WTC11 (cell line): ENCODE measurements at regions not wholly inside any gene's neighbourhood (a gene's known extent, or its start where the extent isn't known, plus 50 kb on each side); places are given as distances from the start of the nearest gene placed in this dataset.

Experiments used
- ELF4 ChIP-seq: sonication (generic); formaldehyde crosslinking; IDR thresholded peaks from 2 replicates; pipeline ENCODE4 v1.8.1; 2022; ENCODE audit warnings: low read depth, mild to moderate bottlenecking, moderate library complexity, missing genetic modification reagents
- FOXJ3 ChIP-seq: sonication (generic); formaldehyde crosslinking; IDR thresholded peaks from 2 replicates; pipeline ENCODE4 v1.9.0; 2021; ENCODE audit warnings: missing genetic modification reagents, mild to moderate bottlenecking, borderline replicate concordance
- GRHL2 ChIP-seq: fragments of 250-450 bp; sonication (Bioruptor Pico); IDR thresholded peaks from 2 replicates; pipeline ENCODE4 v1.8.0; 2022; ENCODE audit warnings: mild to moderate bottlenecking, moderate library complexity; ENCODE audit not compliant: insufficient replicate concordance, severe bottlenecking
- MLX ChIP-seq: sonication (generic); formaldehyde crosslinking; IDR thresholded peaks from 2 replicates; pipeline ENCODE4 v1.8.1; 2023; ENCODE audit warnings: mild to moderate bottlenecking, missing genetic modification reagents, moderate library complexity
- PREB ChIP-seq: sonication (generic); formaldehyde crosslinking; IDR thresholded peaks from 2 replicates; pipeline ENCODE4 v1.8.1; 2022; ENCODE audit warnings: mild to moderate bottlenecking, missing genetic modification reagents, moderate library complexity, borderline replicate concordance
- PRRX2 ChIP-seq: fragments of 250-450 bp; sonication (Bioruptor Pico); IDR thresholded peaks from 2 replicates; pipeline ENCODE4 v1.8.0; 2021; ENCODE audit warnings: mild to moderate bottlenecking
- USF1 ChIP-seq: sonication (generic); formaldehyde crosslinking; IDR thresholded peaks from 2 replicates; pipeline ENCODE4 v1.8.0; 2022; ENCODE audit warnings: mild to moderate bottlenecking, missing genetic modification reagents
- USF2 ChIP-seq: sonication (generic); formaldehyde crosslinking; IDR thresholded peaks from 2 replicates; pipeline ENCODE4 v1.8.1; 2023; ENCODE audit warnings: mild to moderate bottlenecking, missing genetic modification reagents, moderate library complexity
- ZNF121 ChIP-seq: sonication (generic); formaldehyde crosslinking; IDR thresholded peaks from 2 replicates; pipeline ENCODE4 v1.8.0; 2023; ENCODE audit warnings: missing genetic modification reagents
- TF ChIP-seq, protein P1 (sequence below): fragments of 250-450 bp; sonication (Bioruptor Pico); IDR thresholded peaks from 2 replicates; pipeline ENCODE4 v2.1.2; 2022; ENCODE audit warnings: mild to moderate bottlenecking, moderate library complexity
- TF ChIP-seq, protein P2 (sequence below): fragments of 200-600 bp; IDR thresholded peaks from 2 replicates; pipeline ENCODE4 v1.8.0; 2022; ENCODE audit warnings: antibody characterized with exemption
- TF ChIP-seq, protein P3 (sequence below): sonication (generic); formaldehyde crosslinking; IDR thresholded peaks from 2 replicates; pipeline ENCODE4 v1.8.0; 2022; ENCODE audit warnings: mild to moderate bottlenecking, missing genetic modification reagents

GRCh38 chr2:144694456-144694855 is 174.5 kb upstream of the ZEB2 start:
- TF ChIP-seq ELF4 (CRISPR knock-in tag): no peak
- TF ChIP-seq ZNF121 (CRISPR knock-in tag): no peak
- TF ChIP-seq GRHL2 (CRISPR knock-in tag): no peak
- TF ChIP-seq, protein P1, sequence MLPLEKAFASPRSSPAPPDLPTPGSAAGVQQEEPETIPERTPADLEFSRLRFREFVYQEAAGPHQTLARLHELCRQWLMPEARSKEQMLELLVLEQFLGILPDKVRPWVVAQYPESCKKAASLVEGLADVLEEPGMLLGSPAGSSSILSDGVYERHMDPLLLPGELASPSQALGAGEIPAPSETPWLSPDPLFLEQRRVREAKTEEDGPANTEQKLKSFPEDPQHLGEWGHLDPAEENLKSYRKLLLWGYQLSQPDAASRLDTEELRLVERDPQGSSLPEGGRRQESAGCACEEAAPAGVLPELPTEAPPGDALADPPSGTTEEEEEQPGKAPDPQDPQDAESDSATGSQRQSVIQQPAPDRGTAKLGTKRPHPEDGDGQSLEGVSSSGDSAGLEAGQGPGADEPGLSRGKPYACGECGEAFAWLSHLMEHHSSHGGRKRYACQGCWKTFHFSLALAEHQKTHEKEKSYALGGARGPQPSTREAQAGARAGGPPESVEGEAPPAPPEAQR (CRISPR knock-in tag): no peak
- TF ChIP-seq, protein P2, sequence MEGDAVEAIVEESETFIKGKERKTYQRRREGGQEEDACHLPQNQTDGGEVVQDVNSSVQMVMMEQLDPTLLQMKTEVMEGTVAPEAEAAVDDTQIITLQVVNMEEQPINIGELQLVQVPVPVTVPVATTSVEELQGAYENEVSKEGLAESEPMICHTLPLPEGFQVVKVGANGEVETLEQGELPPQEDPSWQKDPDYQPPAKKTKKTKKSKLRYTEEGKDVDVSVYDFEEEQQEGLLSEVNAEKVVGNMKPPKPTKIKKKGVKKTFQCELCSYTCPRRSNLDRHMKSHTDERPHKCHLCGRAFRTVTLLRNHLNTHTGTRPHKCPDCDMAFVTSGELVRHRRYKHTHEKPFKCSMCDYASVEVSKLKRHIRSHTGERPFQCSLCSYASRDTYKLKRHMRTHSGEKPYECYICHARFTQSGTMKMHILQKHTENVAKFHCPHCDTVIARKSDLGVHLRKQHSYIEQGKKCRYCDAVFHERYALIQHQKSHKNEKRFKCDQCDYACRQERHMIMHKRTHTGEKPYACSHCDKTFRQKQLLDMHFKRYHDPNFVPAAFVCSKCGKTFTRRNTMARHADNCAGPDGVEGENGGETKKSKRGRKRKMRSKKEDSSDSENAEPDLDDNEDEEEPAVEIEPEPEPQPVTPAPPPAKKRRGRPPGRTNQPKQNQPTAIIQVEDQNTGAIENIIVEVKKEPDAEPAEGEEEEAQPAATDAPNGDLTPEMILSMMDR: no peak
- no peak for TF ChIP-seq FOXJ3 (CRISPR knock-in tag)
- TF ChIP-seq PREB (CRISPR knock-in tag): no peak
- no peak for TF ChIP-seq MLX (CRISPR knock-in tag)
- no peak for TF ChIP-seq USF2 (CRISPR knock-in tag)
- TF ChIP-seq, protein P3, sequence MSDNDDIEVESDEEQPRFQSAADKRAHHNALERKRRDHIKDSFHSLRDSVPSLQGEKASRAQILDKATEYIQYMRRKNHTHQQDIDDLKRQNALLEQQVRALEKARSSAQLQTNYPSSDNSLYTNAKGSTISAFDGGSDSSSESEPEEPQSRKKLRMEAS (CRISPR knock-in tag): no peak
- no peak for TF ChIP-seq USF1 (CRISPR knock-in tag)
- no peak for TF ChIP-seq PRRX2 (CRISPR knock-in tag)
